ENCODE measurements at regions not wholly inside any gene's neighbourhood (a gene's known extent, or its start where the extent isn't known, plus 50 kb on each side); places are given as distances from the start of the nearest gene placed in this dataset.

GRCh38 chr11:116525961-116526495, 246.8 kb downstream of the BUD13 start:
- 56% methylated on average over 4 of the region's 4 CpGs for WGBS
- H3K4me1 ChIP-seq (ENCODE audit: control insufficient read depth, insufficient read depth, low read length) = no peaks in the 10 kb centered on the region
- DNase-seq (no peak), ATAC-seq (no peak)
- H3K27me3 ChIP-seq (ENCODE audit: control insufficient read depth, insufficient read depth) = no peaks in the 10 kb centered on the region
- intact Hi-C loops (cut with DNase I) = no loop called here
- peaks cover 2% of the 10 kb centered on the region for H3K9me3 ChIP-seq (ENCODE audit: control insufficient read depth, low read length)
- H3K4me3 ChIP-seq (ENCODE audit: low read length) = no peak overlapping the region
- no peak overlapping the region for H3K27ac ChIP-seq (ENCODE audit: low read length)

DNA sequence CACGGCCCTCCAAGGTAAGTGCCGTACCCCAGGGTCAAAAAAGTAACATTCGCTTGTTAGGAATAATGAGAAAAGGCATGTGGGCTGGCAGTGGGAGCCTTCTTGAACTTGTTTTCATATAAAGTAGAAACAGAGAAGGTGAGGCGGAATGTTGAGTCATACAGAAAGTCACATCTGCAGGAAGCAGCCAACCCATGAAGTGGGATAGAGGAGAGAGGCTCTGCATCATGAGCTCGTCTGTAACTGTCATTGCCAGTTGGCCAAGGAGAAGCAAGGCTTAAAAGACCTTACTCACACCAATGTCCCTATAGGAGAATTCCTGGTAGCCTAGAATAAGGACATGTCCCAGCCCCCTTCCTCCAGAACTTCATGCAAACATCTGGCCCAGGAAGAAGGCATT, 253.3 kb downstream of the BUD13 start:
- WGBS = 86% methylated on average over 5 of the region's 5 CpGs
- no peak for ATAC-seq
- Histone ChIP-seq H3K27ac (ENCODE audit: low read length) (no peak overlapping the region), H3K27me3 (ENCODE audit: control insufficient read depth, insufficient read depth) (no peaks in the 10 kb centered on the region), H3K9me3 (ENCODE audit: control insufficient read depth, low read length) (no peaks in the 10 kb centered on the region), H3K4me3 (ENCODE audit: low read length) (no peak overlapping the region), H3K4me1 (ENCODE audit: control insufficient read depth, insufficient read depth, low read length) (no peaks in the 10 kb centered on the region)
- no peak for DNase-seq
- intact Hi-C loops (cut with DNase I) = no loop called here

DNA sequence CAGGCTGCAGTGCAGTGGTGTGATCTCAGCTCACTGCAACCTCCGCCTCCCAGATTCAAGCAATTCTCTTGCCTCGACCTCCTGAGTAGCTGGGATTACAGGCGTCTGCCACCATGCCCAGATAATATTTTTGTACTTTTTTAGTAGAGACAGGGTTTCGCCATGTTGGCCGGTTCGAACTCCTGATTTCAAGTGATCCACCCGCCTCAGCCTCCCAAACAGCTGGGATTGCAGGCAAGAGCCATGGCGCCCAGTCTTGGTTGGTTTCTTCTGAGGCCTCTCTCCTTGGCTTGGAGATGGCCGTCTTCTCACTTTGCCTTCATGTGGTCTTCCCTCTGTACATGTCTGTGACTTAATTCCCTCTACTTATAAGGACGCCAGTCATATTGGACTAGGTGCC, 254.6 kb downstream of the BUD13 start:
- Histone ChIP-seq H3K9me3 (ENCODE audit: control insufficient read depth, low read length) (no peaks in the 10 kb centered on the region), H3K27ac (ENCODE audit: low read length) (no peak overlapping the region), H3K4me1 (ENCODE audit: control insufficient read depth, insufficient read depth, low read length) (no peaks in the 10 kb centered on the region), H3K27me3 (ENCODE audit: control insufficient read depth, insufficient read depth) (no peaks in the 10 kb centered on the region), H3K4me3 (ENCODE audit: low read length) (no peak overlapping the region)
- DNase-seq = no peak
- intact Hi-C loops (cut with DNase I) = no loop called here
- no peak for ATAC-seq
- WGBS = 75% methylated on average over 10 of the region's 10 CpGs

- Histone ChIP-seq H3K4me1 (ENCODE audit: control insufficient read depth, insufficient read depth, low read length) (no peaks in the 10 kb centered on the region), H3K27ac (ENCODE audit: low read length) (no peak overlapping the region), H3K4me3 (ENCODE audit: low read length) (no peak overlapping the region), H3K9me3 (ENCODE audit: control insufficient read depth, low read length) (no peaks in the 10 kb centered on the region), H3K27me3 (ENCODE audit: control insufficient read depth, insufficient read depth) (no peaks in the 10 kb centered on the region)
- ATAC-seq (no peak), DNase-seq (no peak)
- WGBS = 51% methylated on average over 6 of the region's 6 CpGs
- intact Hi-C loops (cut with DNase I) = no loop called here
These were observed 255.2 kb downstream of the BUD13 start for GRCh38 chr11:116517584-116517983.

DNA sequence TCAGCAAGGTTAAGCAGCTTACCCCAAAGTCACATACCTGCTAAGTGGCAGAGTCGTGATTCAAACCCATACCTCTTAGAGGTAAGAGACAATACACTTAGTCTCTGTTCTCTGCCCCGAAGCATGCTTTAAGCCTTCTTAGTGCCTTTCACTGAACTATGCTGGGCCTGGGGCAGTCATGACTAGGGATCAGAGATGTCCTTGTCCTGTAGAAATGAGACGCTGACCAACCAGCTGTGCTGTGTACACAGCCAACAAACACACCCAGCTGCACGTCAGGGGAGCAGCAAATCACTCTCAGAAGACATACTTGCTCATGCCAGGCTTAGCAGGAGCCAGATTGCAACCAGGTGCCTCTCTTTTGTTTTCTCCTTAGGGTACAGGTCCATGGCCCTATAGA, 255.7 kb downstream of the BUD13 start:
- ATAC-seq (no peak), DNase-seq (no peak)
- H3K4me3 ChIP-seq (ENCODE audit: low read length) = no peak overlapping the region
- H3K9me3 ChIP-seq (ENCODE audit: control insufficient read depth, low read length) = no peaks in the 10 kb centered on the region
- 69% methylated on average over 4 of the region's 4 CpGs for WGBS
- H3K27ac ChIP-seq (ENCODE audit: low read length) = no peak overlapping the region
- intact Hi-C loops (cut with DNase I) = no loop called here
- no peaks in the 10 kb centered on the region for H3K27me3 ChIP-seq (ENCODE audit: control insufficient read depth, insufficient read depth)
- H3K4me1 ChIP-seq (ENCODE audit: control insufficient read depth, insufficient read depth, low read length) = no peaks in the 10 kb centered on the region

GRCh38 chr11:116515664-116516184, 257.1 kb downstream of the BUD13 start:
- intact Hi-C loops (cut with DNase I) = no loop called here
- Histone ChIP-seq H3K9me3 (ENCODE audit: control insufficient read depth, low read length) (no peaks in the 10 kb centered on the region), H3K27me3 (ENCODE audit: control insufficient read depth, insufficient read depth) (no peaks in the 10 kb centered on the region), H3K27ac (ENCODE audit: low read length) (no peak overlapping the region), H3K4me1 (ENCODE audit: control insufficient read depth, insufficient read depth, low read length) (no peaks in the 10 kb centered on the region), H3K4me3 (ENCODE audit: low read length) (no peak overlapping the region)
- DNase-seq (no peak), ATAC-seq (no peak)
- 68% methylated on average over 7 of the region's 7 CpGs for WGBS

GRCh38 chr11:116513894-116514293, 258.9 kb downstream of the BUD13 start:
- ATAC-seq (no peak), DNase-seq (peak in 1 of 3 donors; percentile 75)
- intact Hi-C loops (cut with DNase I) = no loop called here
- H3K27me3 ChIP-seq (ENCODE audit: control insufficient read depth, insufficient read depth) = no peaks in the 10 kb centered on the region
- no peaks in the 10 kb centered on the region for H3K4me1 ChIP-seq (ENCODE audit: control insufficient read depth, insufficient read depth, low read length)
- no peak overlapping the region for H3K4me3 ChIP-seq (ENCODE audit: low read length)
- H3K9me3 ChIP-seq (ENCODE audit: control insufficient read depth, low read length) = no peaks in the 10 kb centered on the region
- H3K27ac ChIP-seq (ENCODE audit: low read length) = no peak overlapping the region
- WGBS = 46% methylated on average over 8 of the region's 8 CpGs

- Histone ChIP-seq H3K4me3 (ENCODE audit: low read length) (no peak overlapping the region), H3K9me3 (ENCODE audit: control insufficient read depth, low read length) (no peaks in the 10 kb centered on the region), H3K27ac (ENCODE audit: low read length) (no peak overlapping the region), H3K4me1 (ENCODE audit: control insufficient read depth, insufficient read depth, low read length) (no peaks in the 10 kb centered on the region), H3K27me3 (ENCODE audit: control insufficient read depth, insufficient read depth) (no peaks in the 10 kb centered on the region)
- intact Hi-C loops (cut with DNase I) = no loop called here
- WGBS = 59% methylated on average over 8 of the region's 8 CpGs
- no peak for DNase-seq
- ATAC-seq = no peak
These were observed 259.4 kb downstream of the BUD13 start for GRCh38 chr11:116513278-116513823.

DNA sequence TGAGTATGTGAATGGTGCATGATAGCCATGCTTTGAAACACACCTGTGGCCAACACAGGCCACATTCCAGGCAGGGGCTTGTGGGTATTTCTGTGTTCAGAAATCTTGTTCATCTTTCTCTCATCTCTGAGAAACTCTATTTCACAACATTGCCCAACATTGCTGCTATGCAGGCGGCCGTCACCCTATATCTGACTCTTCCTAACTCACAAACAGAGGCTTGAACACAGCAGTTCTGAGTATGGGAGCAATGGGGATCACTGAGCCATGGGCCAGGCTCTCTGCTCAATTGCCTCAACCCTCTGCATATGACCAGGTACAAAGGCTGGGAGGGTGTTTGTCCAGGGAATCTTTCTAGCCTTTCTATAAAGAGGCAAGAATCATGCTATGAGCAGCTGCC, 259.9 kb downstream of the BUD13 start:
- intact Hi-C loops (cut with DNase I) = no loop called here
- WGBS = 88% methylated on average over 2 of the region's 2 CpGs
- no peaks in the 10 kb centered on the region for H3K4me1 ChIP-seq (ENCODE audit: control insufficient read depth, insufficient read depth, low read length)
- H3K9me3 ChIP-seq (ENCODE audit: control insufficient read depth, low read length) = no peaks in the 10 kb centered on the region
- no peaks in the 10 kb centered on the region for H3K27me3 ChIP-seq (ENCODE audit: control insufficient read depth, insufficient read depth)
- DNase-seq (no peak), ATAC-seq (no peak)
- H3K4me3 ChIP-seq (ENCODE audit: low read length) = no peak overlapping the region
- H3K27ac ChIP-seq (ENCODE audit: low read length) = no peak overlapping the region

DNA sequence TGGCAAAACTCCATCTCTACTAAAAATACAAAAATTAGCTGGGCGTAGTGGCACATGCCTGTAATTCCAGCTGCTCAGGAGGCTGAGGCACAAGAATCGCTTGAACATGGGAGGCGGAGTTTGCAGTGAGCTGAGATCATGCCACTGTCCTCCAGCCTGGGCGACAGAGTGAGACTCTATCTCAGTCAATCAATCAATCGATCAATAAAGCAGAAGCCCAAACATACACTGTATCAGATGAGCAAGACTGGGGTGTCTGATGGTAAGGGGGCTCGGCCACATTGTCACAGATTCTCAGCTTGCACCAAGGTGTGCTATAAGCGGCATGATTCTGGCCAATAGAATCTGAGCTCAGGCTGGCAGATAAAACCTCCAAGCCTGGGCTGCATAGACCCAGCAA, 261.1 kb downstream of the BUD13 start:
- Histone ChIP-seq H3K27ac (ENCODE audit: low read length) (no peak overlapping the region), H3K27me3 (ENCODE audit: control insufficient read depth, insufficient read depth) (no peaks in the 10 kb centered on the region), H3K9me3 (ENCODE audit: control insufficient read depth, low read length) (no peaks in the 10 kb centered on the region), H3K4me1 (ENCODE audit: control insufficient read depth, insufficient read depth, low read length) (no peaks in the 10 kb centered on the region), H3K4me3 (ENCODE audit: low read length) (no peak overlapping the region)
- ATAC-seq (no peak), DNase-seq (no peak)
- 74% methylated on average over 7 of the region's 7 CpGs for WGBS
- intact Hi-C loops (cut with DNase I) = no loop called here

- Histone ChIP-seq H3K4me3 (ENCODE audit: low read length) (no peak overlapping the region), H3K4me1 (ENCODE audit: control insufficient read depth, insufficient read depth, low read length) (no peaks in the 10 kb centered on the region), H3K9me3 (ENCODE audit: control insufficient read depth, low read length) (no peaks in the 10 kb centered on the region), H3K27ac (ENCODE audit: low read length) (no peak overlapping the region), H3K27me3 (ENCODE audit: control insufficient read depth, insufficient read depth) (no peaks in the 10 kb centered on the region)
- ATAC-seq (no peak), DNase-seq (no peak)
- WGBS = 57% methylated on average over 10 of the region's 10 CpGs
- intact Hi-C loops (cut with DNase I) = no loop called here
These were observed 261.7 kb downstream of the BUD13 start for GRCh38 chr11:116510886-116511650.

All from right cardiac atrium (tissue), 5 donors.